ENCODE measurements at regions not wholly inside any gene's neighbourhood (a gene's known extent, or its start where the extent isn't known, plus 50 kb on each side); places are given as distances from the start of the nearest gene placed in this dataset.
"Not testable (repeated sequence)": the region's sequence is repeated elsewhere in the genome, so short reads cannot be mapped to it uniquely, and the experiment has no call there.

DNA sequence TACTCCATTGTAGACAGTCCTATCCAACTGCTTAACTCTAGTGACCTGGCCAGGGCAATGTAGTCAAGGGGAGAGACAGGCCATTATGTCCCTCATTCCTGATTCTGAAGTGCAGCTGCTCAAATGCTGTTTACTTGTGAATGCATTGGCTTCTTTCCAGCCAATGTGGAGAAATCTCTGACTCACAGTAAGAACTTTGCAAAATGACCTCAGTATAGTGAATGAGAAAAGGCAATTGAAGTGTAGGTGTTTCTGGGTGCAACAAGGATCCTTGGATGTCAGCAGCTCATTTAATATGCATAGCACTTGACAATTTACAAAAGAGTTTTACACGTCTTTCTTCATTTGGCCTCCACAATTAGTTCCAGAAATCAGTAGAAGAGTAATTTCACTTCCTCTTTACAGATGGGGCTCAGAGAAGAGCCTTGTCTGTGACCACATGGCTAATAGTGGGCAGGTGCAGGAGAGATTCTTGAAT, 367.2 kb downstream of the OSTF1 start:
- in situ Hi-C loops (cut with HindIII; ENCODE audit: low sequenced_read_pairs): no loop called here
- TF ChIP-seq, protein P1, sequence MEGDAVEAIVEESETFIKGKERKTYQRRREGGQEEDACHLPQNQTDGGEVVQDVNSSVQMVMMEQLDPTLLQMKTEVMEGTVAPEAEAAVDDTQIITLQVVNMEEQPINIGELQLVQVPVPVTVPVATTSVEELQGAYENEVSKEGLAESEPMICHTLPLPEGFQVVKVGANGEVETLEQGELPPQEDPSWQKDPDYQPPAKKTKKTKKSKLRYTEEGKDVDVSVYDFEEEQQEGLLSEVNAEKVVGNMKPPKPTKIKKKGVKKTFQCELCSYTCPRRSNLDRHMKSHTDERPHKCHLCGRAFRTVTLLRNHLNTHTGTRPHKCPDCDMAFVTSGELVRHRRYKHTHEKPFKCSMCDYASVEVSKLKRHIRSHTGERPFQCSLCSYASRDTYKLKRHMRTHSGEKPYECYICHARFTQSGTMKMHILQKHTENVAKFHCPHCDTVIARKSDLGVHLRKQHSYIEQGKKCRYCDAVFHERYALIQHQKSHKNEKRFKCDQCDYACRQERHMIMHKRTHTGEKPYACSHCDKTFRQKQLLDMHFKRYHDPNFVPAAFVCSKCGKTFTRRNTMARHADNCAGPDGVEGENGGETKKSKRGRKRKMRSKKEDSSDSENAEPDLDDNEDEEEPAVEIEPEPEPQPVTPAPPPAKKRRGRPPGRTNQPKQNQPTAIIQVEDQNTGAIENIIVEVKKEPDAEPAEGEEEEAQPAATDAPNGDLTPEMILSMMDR (IDR thresholded peaks at IDR 0.05; ENCODE audit: low read depth, low read length): no peak
- no peak overlapping the region for H3K4me3 ChIP-seq (ENCODE audit: low read depth, low read length)
- DNase-seq (ENCODE audit: low read depth, low spot score): peak; percentile 40

DNA sequence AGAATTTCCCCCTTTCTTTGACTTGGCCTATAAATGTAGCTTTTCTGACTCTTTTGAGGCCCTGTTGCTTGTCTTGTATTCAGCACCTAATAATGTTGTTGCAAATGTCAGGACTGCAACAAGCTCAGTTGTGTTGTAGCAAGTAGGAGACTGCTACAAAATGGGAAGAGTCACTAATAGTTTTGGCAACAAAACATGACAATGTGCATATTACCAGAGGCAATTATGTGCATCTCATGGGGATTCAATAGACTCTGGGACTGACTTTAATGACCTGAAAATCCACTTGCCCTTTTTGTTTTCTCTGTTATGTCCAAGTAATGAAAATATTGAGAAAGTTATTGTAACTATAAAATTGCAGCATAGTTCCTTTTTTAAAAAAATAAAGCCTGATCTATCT, 368.4 kb downstream of the OSTF1 start:
- no peak overlapping the region for H3K4me3 ChIP-seq (ENCODE audit: low read depth, low read length)
- TF ChIP-seq, protein P1 (IDR thresholded peaks at IDR 0.05; ENCODE audit: low read depth, low read length): no peak
- in situ Hi-C loops (cut with HindIII; ENCODE audit: low sequenced_read_pairs): no loop called here
- DNase-seq (ENCODE audit: low read depth, low spot score): no peak

DNA sequence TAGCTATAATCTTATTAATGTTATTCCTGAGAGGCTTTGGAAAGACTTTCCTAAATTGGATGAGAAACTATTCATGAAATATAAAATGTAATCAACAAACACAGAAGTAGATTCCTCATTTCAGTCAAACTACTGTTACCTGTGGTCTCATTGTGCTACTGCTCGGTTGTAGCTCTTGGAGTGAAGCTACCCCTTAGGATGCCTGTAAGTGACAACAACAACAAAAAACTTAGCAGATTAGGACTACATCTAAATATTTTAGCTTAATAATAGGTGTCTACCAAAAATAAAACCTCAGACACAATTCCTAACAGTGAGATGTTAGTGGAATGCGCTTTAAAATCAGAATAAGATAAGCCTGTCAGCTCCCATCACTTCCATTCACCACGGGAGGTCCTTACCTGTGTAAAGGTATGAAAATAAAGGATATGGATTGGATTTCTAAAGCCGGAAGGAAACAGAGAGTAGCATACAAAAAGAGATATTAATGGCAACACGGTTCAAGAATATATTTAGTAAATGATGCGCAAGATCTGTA, 369.2 kb downstream of the OSTF1 start:
- TF ChIP-seq, protein P1 (IDR thresholded peaks at IDR 0.05; ENCODE audit: low read depth, low read length): no peak
- no peak overlapping the region for H3K4me3 ChIP-seq (ENCODE audit: low read depth, low read length)
- in situ Hi-C loops (cut with HindIII; ENCODE audit: low sequenced_read_pairs): no loop called here
- DNase-seq (ENCODE audit: low read depth, low spot score): no peak

DNA sequence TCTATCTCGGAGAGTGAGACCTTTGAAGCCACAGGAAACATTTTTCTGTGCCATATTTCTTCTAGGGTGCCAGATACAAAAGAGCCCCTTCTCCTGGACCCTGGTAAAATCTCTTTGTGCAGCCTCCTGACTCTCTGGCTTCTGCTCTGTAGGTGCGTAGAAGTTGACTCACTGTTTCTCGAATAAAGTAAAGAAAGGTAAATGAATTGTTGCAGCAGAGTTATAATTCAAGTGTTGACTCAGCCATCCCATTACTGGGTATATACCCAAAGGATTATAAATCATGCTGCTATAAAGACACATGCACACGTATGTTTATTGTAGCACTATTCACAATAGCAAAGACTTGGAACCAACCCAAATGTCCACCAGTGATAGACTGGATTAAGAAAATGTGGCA, 371.0 kb downstream of the OSTF1 start:
- DNase-seq (ENCODE audit: low read depth, low spot score); H3K4me3 ChIP-seq (ENCODE audit: low read depth, low read length); in situ Hi-C loops (cut with HindIII; ENCODE audit: low sequenced_read_pairs): not testable (repeated sequence)

DNA sequence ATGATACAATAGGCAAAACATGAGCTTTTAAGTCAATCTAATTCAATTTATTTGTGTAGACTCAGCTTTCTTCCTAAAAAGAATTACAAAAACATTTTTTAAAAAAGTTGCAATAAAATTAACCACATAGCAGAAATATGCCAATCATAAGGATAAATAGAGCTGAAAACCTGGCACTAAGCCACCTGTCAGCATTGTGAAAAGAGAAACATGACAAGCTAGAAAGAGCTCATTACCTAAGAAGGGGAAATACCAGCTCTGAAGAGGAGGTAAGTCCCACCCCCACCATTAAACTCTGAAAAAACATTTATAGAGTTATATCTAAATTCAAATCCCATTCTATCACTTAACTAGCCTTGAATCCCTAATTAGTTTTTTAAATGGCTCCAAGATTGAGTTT, 372.9 kb downstream of the OSTF1 start:
- H3K4me3 ChIP-seq (ENCODE audit: low read depth, low read length): no peak overlapping the region
- TF ChIP-seq, protein P1 (IDR thresholded peaks at IDR 0.05; ENCODE audit: low read depth, low read length): no peak
- DNase-seq (ENCODE audit: low read depth, low spot score): no peak
- in situ Hi-C loops (cut with HindIII; ENCODE audit: low sequenced_read_pairs): no loop called here

DNA sequence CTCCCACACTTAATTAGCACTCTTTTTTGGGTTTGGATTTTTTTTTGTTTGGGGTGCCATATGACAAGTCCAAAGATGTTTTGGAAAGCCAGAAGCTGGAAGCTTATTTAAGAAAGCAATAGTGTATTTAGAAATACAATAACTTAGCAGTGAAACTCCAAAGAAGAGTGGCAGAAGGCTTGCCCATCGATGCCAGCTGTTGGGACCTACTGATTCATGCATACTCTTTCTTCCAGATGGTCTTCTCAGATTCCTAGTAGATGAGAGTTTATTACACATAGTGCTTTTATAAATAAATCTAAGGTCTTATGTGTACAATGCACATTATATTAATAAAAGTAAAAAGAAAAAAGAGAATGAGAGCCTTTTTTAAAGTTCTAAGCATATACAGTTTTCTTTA, 374.6 kb downstream of the OSTF1 start:
- TF ChIP-seq, protein P1 (IDR thresholded peaks at IDR 0.05; ENCODE audit: low read depth, low read length): no peak
- no peak for DNase-seq (ENCODE audit: low read depth, low spot score)
- in situ Hi-C loops (cut with HindIII; ENCODE audit: low sequenced_read_pairs): no loop called here
- H3K4me3 ChIP-seq (ENCODE audit: low read depth, low read length): no peak overlapping the region

DNA sequence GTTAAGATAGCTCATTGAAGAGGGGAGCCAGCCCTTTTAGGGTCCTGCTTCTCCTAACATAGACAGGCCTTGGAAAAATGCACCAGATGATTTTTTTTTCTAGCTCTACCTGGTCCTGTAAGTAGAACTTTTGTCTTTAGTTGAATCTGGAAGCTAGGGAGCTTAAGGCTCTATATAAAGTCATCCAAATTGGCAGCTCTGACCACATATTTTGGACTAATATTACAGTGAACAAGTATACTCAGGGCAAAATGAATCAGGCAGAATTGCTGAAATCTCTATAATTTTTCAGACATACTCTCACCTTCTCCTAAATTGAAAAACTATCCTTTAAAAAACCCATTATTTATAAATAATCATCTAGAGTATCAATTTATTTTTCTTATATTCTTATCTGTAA, 375.6 kb downstream of the OSTF1 start:
- no peak overlapping the region for H3K4me3 ChIP-seq (ENCODE audit: low read depth, low read length)
- TF ChIP-seq, protein P1 (IDR thresholded peaks at IDR 0.05; ENCODE audit: low read depth, low read length): no peak
- DNase-seq (ENCODE audit: low read depth, low spot score): no peak
- in situ Hi-C loops (cut with HindIII; ENCODE audit: low sequenced_read_pairs): no loop called here
